A673 (cell line): ENCODE measurements at regions not wholly inside any gene's neighbourhood (a gene's known extent, or its start where the extent isn't known, plus 50 kb on each side); places are given as distances from the start of the nearest gene placed in this dataset.
"Not testable (repeated sequence)": the region's sequence is repeated elsewhere in the genome, so short reads cannot be mapped to it uniquely, and the experiment has no call there.

Source experiments
- BruUV-seq: library from RNA; stranded (reverse); fragments of 400-500 nt; replicated peaks from 2 replicates; lab custom pipeline; 2021; lab: Mats Ljungman, UMichigan
- CTCF ChIA-PET: fragments of 300-600 bp; sonication (Branson Sonifier 250); formaldehyde crosslinking; loops from one replicate; lab custom pipeline; 2022; ENCODE audit warnings: antibody characterized with exemption; lab: Charles Lee
- POLR2A ChIA-PET: fragments of 300-600 bp; sonication (Branson Sonifier 250); formaldehyde crosslinking; loops from one replicate; lab custom pipeline; 2022; ENCODE audit warnings: antibody characterized with exemption; ENCODE audit not compliant: low non-redundant PET; lab: Charles Lee
- DNase-seq: peaks from one replicate; pipeline ENCODE4 v3.0.0-alpha.2; 2015; ENCODE audit warnings: low spot score
- H3K27ac ChIP-seq: fragments of 200-600 bp; sonication (generic); 2 replicates; pipeline ENCODE4 v1.5.1; 2016; ENCODE audit warnings: mixed run types, low read depth, mild to moderate bottlenecking, mixed read lengths, antibody characterized with exemption, low read length; ENCODE audit not compliant: poor library complexity, severe bottlenecking
- H3K27me3 ChIP-seq: fragments of 200-600 bp; sonication (generic); replicated peaks from 2 replicates; pipeline ENCODE4 v1.6.1; 2017; ENCODE audit warnings: mixed run types, low read depth, mild to moderate bottlenecking, mixed read lengths, antibody characterized with exemption, low read length; ENCODE audit not compliant: insufficient read depth, poor library complexity
- H3K36me3 ChIP-seq: fragments of 200-600 bp; sonication (generic); 2 replicates; pipeline ENCODE4 v1.6.1; 2016; ENCODE audit warnings: mixed run types, mild to moderate bottlenecking, mixed read lengths, antibody characterized with exemption, low read length; ENCODE audit not compliant: insufficient read depth, poor library complexity, severe bottlenecking
- H3K4me1 ChIP-seq: fragments of 200-600 bp; sonication (generic); 2 replicates; pipeline ENCODE4 v1.6.1; 2017; ENCODE audit warnings: mixed run types, mild to moderate bottlenecking, mixed read lengths, antibody characterized with exemption, low read length; ENCODE audit not compliant: insufficient read depth, poor library complexity, severe bottlenecking
- H3K4me3 ChIP-seq: fragments of 200-600 bp; sonication (generic); 2 replicates; pipeline ENCODE4 v1.5.1; 2016; ENCODE audit warnings: low read depth, mixed run types, mild to moderate bottlenecking, mixed read lengths, low read length; ENCODE audit not compliant: poor library complexity, severe bottlenecking
- H3K9me3 ChIP-seq: fragments of 200-600 bp; sonication (generic); 2 replicates; pipeline ENCODE4 v1.6.1; 2016; ENCODE audit warnings: mixed run types, low read depth, mild to moderate bottlenecking, mixed read lengths, antibody characterized with exemption, low read length; ENCODE audit not compliant: poor library complexity, severe bottlenecking
- CTCF ChIP-seq: fragments of 300-800, 200-600 bp; sonication (generic); conservative IDR thresholded peaks from 2 replicates; pipeline ENCODE4 v1.5.1; 2017; ENCODE audit warnings: low read depth, mild to moderate bottlenecking, antibody characterized with exemption, low read length, moderate library complexity, mixed read lengths
- EZH2 ChIP-seq: fragments of 200-600 bp; sonication (generic); IDR thresholded peaks from 2 replicates; pipeline ENCODE4 v1.6.1; 2017; ENCODE audit warnings: borderline replicate concordance, low read depth, mild to moderate bottlenecking, mixed read lengths, antibody characterized with exemption, low read length; ENCODE audit not compliant: poor library complexity, severe bottlenecking
- intact Hi-C: fragments of 100-400 bp; cut with micrococcal nuclease; formaldehyde crosslinking; loops from one replicate; pipeline ENCODE4 v1.10.0; 2022; ENCODE audit not compliant: unreplicated experiment

GRCh38 chr9:16294133-16294770 lies 576.2 kb downstream of the BNC2 start:
- no peaks in the 10 kb centered on the region for H3K36me3 ChIP-seq
- TF ChIP-seq EZH2: no peak
- no peak overlapping the region for H3K27ac ChIP-seq
- BruUV-seq: no TSS peak
- ChIA-PET CTCF (no interaction called here), POLR2A (no interaction called here)
- no peaks in the 10 kb centered on the region for H3K27me3 ChIP-seq
- H3K4me1 ChIP-seq: no peaks in the 10 kb centered on the region
- intact Hi-C loops: no loop called here
- H3K4me3 ChIP-seq: no peak overlapping the region
- DNase-seq: no peak
- no peaks in the 10 kb centered on the region for H3K9me3 ChIP-seq

GRCh38 chr9:16294940-16295339 lies 575.5 kb downstream of the BNC2 start:
- H3K27me3 ChIP-seq, H3K27ac ChIP-seq, CTCF ChIA-PET, intact Hi-C loops, DNase-seq, H3K4me1 ChIP-seq, BruUV-seq, H3K36me3 ChIP-seq, H3K9me3 ChIP-seq, H3K4me3 ChIP-seq: not testable (repeated sequence)
- POLR2A ChIA-PET: interaction anchor here (0.7 kb wide), 1 partner anchor 391 kb away, joined by 3 read pairs; no protein-coding TSS in a partner anchor

GRCh38 chr9:16299368-16299767 lies 571.1 kb downstream of the BNC2 start:
- DNase-seq, intact Hi-C loops, H3K4me1 ChIP-seq, H3K36me3 ChIP-seq, POLR2A ChIA-PET, H3K27ac ChIP-seq, CTCF ChIA-PET, BruUV-seq, H3K9me3 ChIP-seq, H3K27me3 ChIP-seq, H3K4me3 ChIP-seq: not testable (repeated sequence)

- H3K27me3 ChIP-seq: no peaks in the 10 kb centered on the region
These were observed 567.0 kb downstream of the BNC2 start for GRCh38 chr9:16303506-16303905.

More at GRCh38 chr9:16303506-16303905, 567.0 kb downstream of the BNC2 start:
- TF ChIP-seq EZH2: no peak
- TF ChIP-seq CTCF: no peak
- CTCF ChIA-PET: no interaction called here
- H3K4me3 ChIP-seq: no peak overlapping the region
- no peak for DNase-seq
- BruUV-seq: no TSS peak
- intact Hi-C loops: no loop called here
- H3K4me1 ChIP-seq: no peaks in the 10 kb centered on the region
- POLR2A ChIA-PET: no interaction called here
- no peaks in the 10 kb centered on the region for H3K9me3 ChIP-seq
- H3K27ac ChIP-seq: no peak overlapping the region
- H3K36me3 ChIP-seq: no peaks in the 10 kb centered on the region
